ENCODE measurements at regions not wholly inside any gene's neighbourhood (a gene's known extent, or its start where the extent isn't known, plus 50 kb on each side); places are given as distances from the start of the nearest gene placed in this dataset.

DNA sequence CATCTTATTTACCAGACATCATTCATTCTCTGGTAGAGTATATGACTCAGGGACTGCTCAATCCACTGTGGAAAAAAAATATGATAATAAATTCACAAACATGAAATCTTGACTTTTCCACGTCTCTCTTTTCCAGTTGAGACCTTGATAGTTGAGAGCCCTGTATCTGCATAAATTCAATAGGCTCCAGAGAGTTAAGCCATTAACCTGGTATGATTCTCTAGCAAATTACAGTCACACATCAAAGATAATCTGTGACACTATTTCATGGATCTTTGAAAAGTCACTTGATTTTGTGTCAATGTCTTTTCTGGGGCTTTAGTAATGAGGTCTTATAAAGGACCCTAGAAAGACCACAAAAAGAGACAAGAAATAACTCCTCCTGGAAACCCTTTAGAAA is 154.2 kb upstream of the FOXG1 start:
- no peak overlapping the region for H3K27ac ChIP-seq (ENCODE audit: low read depth, low read length)
- TF ChIP-seq EZH2phosphoT487 (IDR thresholded peaks at IDR 0.05; ENCODE audit: borderline replicate concordance, low read length): no peak
- TF ChIP-seq, protein P1, sequence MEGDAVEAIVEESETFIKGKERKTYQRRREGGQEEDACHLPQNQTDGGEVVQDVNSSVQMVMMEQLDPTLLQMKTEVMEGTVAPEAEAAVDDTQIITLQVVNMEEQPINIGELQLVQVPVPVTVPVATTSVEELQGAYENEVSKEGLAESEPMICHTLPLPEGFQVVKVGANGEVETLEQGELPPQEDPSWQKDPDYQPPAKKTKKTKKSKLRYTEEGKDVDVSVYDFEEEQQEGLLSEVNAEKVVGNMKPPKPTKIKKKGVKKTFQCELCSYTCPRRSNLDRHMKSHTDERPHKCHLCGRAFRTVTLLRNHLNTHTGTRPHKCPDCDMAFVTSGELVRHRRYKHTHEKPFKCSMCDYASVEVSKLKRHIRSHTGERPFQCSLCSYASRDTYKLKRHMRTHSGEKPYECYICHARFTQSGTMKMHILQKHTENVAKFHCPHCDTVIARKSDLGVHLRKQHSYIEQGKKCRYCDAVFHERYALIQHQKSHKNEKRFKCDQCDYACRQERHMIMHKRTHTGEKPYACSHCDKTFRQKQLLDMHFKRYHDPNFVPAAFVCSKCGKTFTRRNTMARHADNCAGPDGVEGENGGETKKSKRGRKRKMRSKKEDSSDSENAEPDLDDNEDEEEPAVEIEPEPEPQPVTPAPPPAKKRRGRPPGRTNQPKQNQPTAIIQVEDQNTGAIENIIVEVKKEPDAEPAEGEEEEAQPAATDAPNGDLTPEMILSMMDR (IDR thresholded peaks at IDR 0.05; ENCODE audit: low read depth, low read length, poor library complexity, severe bottlenecking): no peak

DNA sequence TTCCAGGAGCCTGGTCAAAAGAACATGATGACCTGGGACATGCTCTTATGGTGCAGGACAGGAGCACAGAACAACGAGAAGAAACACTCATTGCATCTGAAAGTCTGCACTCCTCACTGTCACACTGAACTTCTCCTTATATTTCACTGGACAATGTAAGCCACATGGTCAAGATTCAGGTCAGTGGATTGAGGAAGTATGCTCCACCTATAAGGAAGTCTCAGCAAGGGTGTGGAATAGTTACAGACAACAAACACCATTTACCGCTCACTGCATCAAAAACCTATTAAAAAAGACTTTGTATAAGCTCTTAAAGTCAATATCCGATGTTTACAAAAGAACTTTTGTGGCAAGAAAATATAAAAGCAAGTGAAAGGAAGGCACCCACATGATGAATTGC is 153.1 kb upstream of the FOXG1 start:
- Histone ChIP-seq H3K27me3 (ENCODE audit: control insufficient read depth, low read length) (no peaks in the 10 kb centered on the region), H3F3A (ENCODE audit: control insufficient read depth, insufficient read depth) (no peaks in the 10 kb centered on the region), H3K9me2 (replicated peaks; ENCODE audit: control insufficient read depth, low read length) (no peaks in the 10 kb centered on the region), H3K27ac (ENCODE audit: low read depth, low read length) (no peak overlapping the region), H3K79me2 (ENCODE audit: control insufficient read depth, low read length) (no peaks in the 10 kb centered on the region), H3K9me3 (ENCODE audit: control insufficient read depth, insufficient read depth, low read length) (no peaks in the 10 kb centered on the region), H3K4me2 (ENCODE audit: low read length) (no peak overlapping the region), H3K4me1 (ENCODE audit: control insufficient read depth, low read length) (no peaks in the 10 kb centered on the region), H3K4me3 (ENCODE audit: low read length) (no peak overlapping the region), H4K20me1 (ENCODE audit: control insufficient read depth, insufficient read depth, low read depth, low read length) (no peaks in the 10 kb centered on the region), H3K36me3 (ENCODE audit: control insufficient read depth, low read length) (no peaks in the 10 kb centered on the region)
- TF ChIP-seq, protein P1 (IDR thresholded peaks at IDR 0.05; ENCODE audit: low read depth, low read length, poor library complexity, severe bottlenecking): no peak
- no peak for TF ChIP-seq EZH2phosphoT487 (IDR thresholded peaks at IDR 0.05; ENCODE audit: borderline replicate concordance, low read length)

More for the DNA sequence above, 154.2 kb upstream of the FOXG1 start:
- no peaks in the 10 kb centered on the region for H3K36me3 ChIP-seq (ENCODE audit: control insufficient read depth, low read length)
- no peaks in the 10 kb centered on the region for H3K9me2 ChIP-seq (replicated peaks; ENCODE audit: control insufficient read depth, low read length)
- no peaks in the 10 kb centered on the region for H3K27me3 ChIP-seq (ENCODE audit: control insufficient read depth, low read length)
- H4K20me1 ChIP-seq (ENCODE audit: control insufficient read depth, insufficient read depth, low read depth, low read length): no peaks in the 10 kb centered on the region
- H3K4me2 ChIP-seq (ENCODE audit: low read length): no peak overlapping the region
- no peak overlapping the region for H3K4me3 ChIP-seq (ENCODE audit: low read length)
- H3K79me2 ChIP-seq (ENCODE audit: control insufficient read depth, low read length): no peaks in the 10 kb centered on the region
- no peaks in the 10 kb centered on the region for H3K9me3 ChIP-seq (ENCODE audit: control insufficient read depth, insufficient read depth, low read length)
- no peaks in the 10 kb centered on the region for H3K4me1 ChIP-seq (ENCODE audit: control insufficient read depth, low read length)
- no peaks in the 10 kb centered on the region for H3F3A ChIP-seq (ENCODE audit: control insufficient read depth, insufficient read depth)

DNA sequence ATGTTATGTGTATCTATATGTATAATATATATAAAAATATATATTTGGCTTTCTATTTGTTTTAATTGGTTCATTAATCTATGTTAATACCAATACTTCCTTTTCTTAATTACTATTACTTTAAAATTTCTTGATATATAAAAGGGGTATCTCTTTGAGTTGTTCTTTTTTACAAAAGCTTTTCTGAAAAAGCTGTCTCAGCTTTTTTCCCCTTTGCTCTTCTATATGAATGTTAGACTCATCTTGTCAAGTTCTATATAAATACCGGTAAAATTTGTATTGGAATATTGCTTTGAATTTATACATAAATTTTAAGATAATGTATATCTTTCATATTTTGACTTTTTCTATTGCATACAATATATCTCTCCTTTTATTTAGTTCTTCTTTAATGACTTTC is 139.8 kb upstream of the FOXG1 start:
- Histone ChIP-seq H3K27ac (ENCODE audit: low read depth, low read length) (no peak overlapping the region), H3F3A (ENCODE audit: control insufficient read depth, insufficient read depth) (no peaks in the 10 kb centered on the region), H3K9me3 (ENCODE audit: control insufficient read depth, insufficient read depth, low read length) (no peaks in the 10 kb centered on the region), H3K79me2 (ENCODE audit: control insufficient read depth, low read length) (no peaks in the 10 kb centered on the region), H3K36me3 (ENCODE audit: control insufficient read depth, low read length) (no peaks in the 10 kb centered on the region), H4K20me1 (ENCODE audit: control insufficient read depth, insufficient read depth, low read depth, low read length) (no peaks in the 10 kb centered on the region), H3K27me3 (ENCODE audit: control insufficient read depth, low read length) (no peaks in the 10 kb centered on the region), H3K4me3 (ENCODE audit: low read length) (no peak overlapping the region), H3K4me2 (ENCODE audit: low read length) (no peak overlapping the region), H3K4me1 (ENCODE audit: control insufficient read depth, low read length) (no peaks in the 10 kb centered on the region), H3K9me2 (replicated peaks; ENCODE audit: control insufficient read depth, low read length) (no peaks in the 10 kb centered on the region)
- TF ChIP-seq EZH2phosphoT487 (IDR thresholded peaks at IDR 0.05; ENCODE audit: borderline replicate concordance, low read length): no peak
- TF ChIP-seq, protein P1 (IDR thresholded peaks at IDR 0.05; ENCODE audit: low read depth, low read length, poor library complexity, severe bottlenecking): no peak

Data from DOHH2 (cell line).